H9 (cell line): ENCODE measurements at regions not wholly inside any gene's neighbourhood (a gene's known extent, or its start where the extent isn't known, plus 50 kb on each side); places are given as distances from the start of the nearest gene placed in this dataset.

Source experiments
- DNase-seq: peaks from one replicate; pipeline ENCODE4 v3.0.0-alpha.2; 2017
- H2AFZ ChIP-seq: one replicate; pipeline ENCODE4 v1.6.1; 2013; ENCODE audit warnings: mild to moderate bottlenecking, low read length, control low read depth, moderate library complexity
- H2AK5ac ChIP-seq: 2 replicates; pipeline ENCODE4 v1.6.1; 2013; ENCODE audit warnings: low read length, control low read depth, mixed read lengths; ENCODE audit not compliant: insufficient read length
- H2BK120ac ChIP-seq: one replicate; pipeline ENCODE4 v1.6.1; 2013; ENCODE audit warnings: low read depth, mild to moderate bottlenecking, low read length, control low read depth, inconsistent platforms; ENCODE audit not compliant: poor library complexity, severe bottlenecking
- H2BK12ac ChIP-seq: 2 replicates; pipeline ENCODE4 v1.6.1; 2013; ENCODE audit warnings: low read length, control low read depth, mixed read lengths, low read depth; ENCODE audit not compliant: insufficient read length
- H2BK15ac ChIP-seq: 2 replicates; pipeline ENCODE4 v1.6.1; 2013; ENCODE audit warnings: low read depth, low read length, control low read depth
- H2BK20ac ChIP-seq: one replicate; pipeline ENCODE4 v1.6.1; 2013; ENCODE audit warnings: low read depth, mild to moderate bottlenecking, low read length, control low read depth, inconsistent platforms; ENCODE audit not compliant: poor library complexity, severe bottlenecking
- H2BK5ac ChIP-seq: 2 replicates; pipeline ENCODE4 v1.6.1; 2013; ENCODE audit warnings: low read length, control low read depth, mixed read lengths; ENCODE audit not compliant: insufficient read length
- H3K14ac ChIP-seq: 2 replicates; pipeline ENCODE4 v1.6.1; 2013; ENCODE audit warnings: low read length, control low read depth; ENCODE audit not compliant: insufficient read depth
- H3K18ac ChIP-seq: 2 replicates; pipeline ENCODE4 v1.6.1; 2013; ENCODE audit warnings: low read depth, mild to moderate bottlenecking, mixed read lengths, low read length, control low read depth; ENCODE audit not compliant: insufficient read length
- H3K23ac ChIP-seq: 2 replicates; pipeline ENCODE4 v1.6.1; 2013; ENCODE audit warnings: low read length, control low read depth, mixed read lengths, low read depth; ENCODE audit not compliant: insufficient read length
- H3K23me2 ChIP-seq: 2 replicates; pipeline ENCODE4 v1.6.1; 2013; ENCODE audit warnings: low read depth, mild to moderate bottlenecking, mixed read lengths, low read length, control low read depth; ENCODE audit not compliant: insufficient read length, poor library complexity, severe bottlenecking
- H3K27ac ChIP-seq: 2 replicates; pipeline ENCODE4 v1.5.1; 2013; ENCODE audit warnings: low read length, control low read depth, mixed read lengths, low read depth; ENCODE audit not compliant: insufficient read length
- H3K27me3 ChIP-seq: 2 replicates; pipeline ENCODE4 v1.6.1; 2013; ENCODE audit warnings: low read length, control low read depth, inconsistent platforms; ENCODE audit not compliant: insufficient read depth
- H3K4ac ChIP-seq: 2 replicates; pipeline ENCODE4 v1.6.1; 2013; ENCODE audit warnings: low read depth, mild to moderate bottlenecking, control low read depth, inconsistent platforms, low read length, moderate library complexity
- H3K4me1 ChIP-seq: 2 replicates; pipeline ENCODE4 v1.6.1; 2013; ENCODE audit warnings: low read length, control low read depth, inconsistent platforms; ENCODE audit not compliant: insufficient read depth
- H3K4me2 ChIP-seq: 2 replicates; pipeline ENCODE4 v1.6.1; 2013; ENCODE audit warnings: low read length, control low read depth, mixed read lengths; ENCODE audit not compliant: insufficient read length, insufficient read depth
- H3K56ac ChIP-seq: 2 replicates; pipeline ENCODE4 v1.6.1; 2013; ENCODE audit warnings: low read depth, mild to moderate bottlenecking, mixed read lengths, low read length, control low read depth; ENCODE audit not compliant: insufficient read length
- H3K79me1 ChIP-seq: 2 replicates; pipeline ENCODE4 v1.6.1; 2013; ENCODE audit warnings: low read depth, mild to moderate bottlenecking, moderate library complexity, low read length, control low read depth, inconsistent platforms; ENCODE audit not compliant: insufficient read depth, poor library complexity, severe bottlenecking
- H3K79me2 ChIP-seq: 2 replicates; pipeline ENCODE4 v1.6.1; 2013; ENCODE audit warnings: low read length, control low read depth, inconsistent platforms; ENCODE audit not compliant: insufficient read depth
- H3K9ac ChIP-seq: 2 replicates; pipeline ENCODE4 v1.6.1; 2013; ENCODE audit warnings: low read length, control low read depth, mixed read lengths; ENCODE audit not compliant: insufficient read length; ENCODE audit errors: extremely low read depth
- H3K9me3 ChIP-seq: one replicate; pipeline ENCODE4 v1.6.1; 2013; ENCODE audit warnings: low read depth, low read length, inconsistent platforms; ENCODE audit not compliant: control insufficient read depth
- H3T11ph ChIP-seq: one replicate; pipeline ENCODE4 v1.6.1; 2013; ENCODE audit warnings: mild to moderate bottlenecking, low read length, control low read depth, inconsistent platforms
- H4K20me1 ChIP-seq: one replicate; pipeline ENCODE4 v1.6.1; 2013; ENCODE audit not compliant: control insufficient read depth, insufficient read length, insufficient read depth
- H4K5ac ChIP-seq: 2 replicates; pipeline ENCODE4 v1.6.1; 2013; ENCODE audit warnings: low read depth, mild to moderate bottlenecking, mixed read lengths, low read length, control low read depth; ENCODE audit not compliant: insufficient read length
- H4K8ac ChIP-seq: replicated peaks from 2 replicates; pipeline ENCODE4 v1.6.1; 2013; ENCODE audit warnings: low read length, control low read depth, mixed read lengths, low read depth; ENCODE audit not compliant: insufficient read length
- H4K91ac ChIP-seq: 2 replicates; pipeline ENCODE4 v1.6.1; 2013; ENCODE audit warnings: low read depth, mild to moderate bottlenecking, moderate library complexity, mixed read lengths, low read length, control low read depth; ENCODE audit not compliant: insufficient read length
- H3K27ac Mint-ChIP-seq, 3 experiments: 2 replicates in 2 of 3; 3 replicates in 1 of 3; pipeline ENCODE4 v1.8.0; 2020 to 2021; ENCODE audit warnings: mixed read lengths in 3 of 3, mild to moderate bottlenecking in 1 of 3, moderate library complexity in 1 of 3
- H3K27me3 Mint-ChIP-seq: 2 replicates; pipeline ENCODE4 v1.8.0; 2021; ENCODE audit warnings: low read depth, mild to moderate bottlenecking, moderate library complexity, mixed read lengths
- H3K36me3 Mint-ChIP-seq, 3 experiments: 2 replicates in 2 of 3; 3 replicates in 1 of 3; pipeline ENCODE4 v1.8.0; 2020 to 2021; ENCODE audit warnings: low read depth in 3 of 3, mixed read lengths in 3 of 3; ENCODE audit not compliant: insufficient read depth in 1 of 3
- H3K4me1 Mint-ChIP-seq, 2 experiments: 2 replicates each; pipeline ENCODE4 v1.8.0; 2020; ENCODE audit warnings: mixed read lengths in 2 of 2
- H3K4me3 Mint-ChIP-seq, 2 experiments: 2 replicates in 1 of 2; 3 replicates in 1 of 2; pipeline ENCODE4 v1.8.0; 2020 to 2021; ENCODE audit warnings: mild to moderate bottlenecking in 2 of 2, mixed read lengths in 2 of 2, moderate library complexity in 1 of 2
- H3K9me3 Mint-ChIP-seq, 2 experiments: 2 replicates in 1 of 2; 3 replicates in 1 of 2; pipeline ENCODE4 v1.8.0; 2020; ENCODE audit warnings: mild to moderate bottlenecking in 2 of 2, mixed read lengths in 2 of 2, moderate library complexity in 1 of 2
- CTCF ChIP-seq: fragments of 200-600 bp; sonication (generic); conservative IDR thresholded peaks from 3 replicates; pipeline ENCODE4 v1.8.0; 2021; ENCODE audit warnings: antibody characterized with exemption, mild to moderate bottlenecking
- WGBS: extraction: QIAGEN DNeasy Blood & Tissue Kit; methylation state at CpG from one replicate; pipeline ENCODE4 v1.1.7; 2013; ENCODE audit warnings: missing lambda C conversion rate, low lambda C conversion rate, mixed read lengths; ENCODE audit not compliant: insufficient read length; ENCODE audit errors: extremely low coverage; 5-methylcytosine and 5-hydroxymethylcytosine counted together

GRCh38 chr11:91927448-91927847 lies 297.2 kb upstream of the FAT3 start:
- Histone ChIP-seq H3T11ph (no peak overlapping the region), H3K14ac (no peak overlapping the region), H2BK120ac (no peak overlapping the region), H3K9me3 (no peaks in the 10 kb centered on the region), H4K5ac (no peak overlapping the region), H3K4me2 (no peak overlapping the region), H2AFZ (no peak overlapping the region), H3K27me3 (no peaks in the 10 kb centered on the region), H2BK5ac (no peak overlapping the region), H3K23ac (no peak overlapping the region), H4K91ac (no peak overlapping the region), H3K23me2 (no peaks in the 10 kb centered on the region), H3K18ac (no peak overlapping the region), H2AK5ac (no peak overlapping the region), H3K27ac (no peak overlapping the region), H2BK15ac (no peak overlapping the region), H4K8ac (no peak overlapping the region), H4K20me1 (no peaks in the 10 kb centered on the region), H3K4me1 (no peaks in the 10 kb centered on the region), H3K79me1 (no peaks in the 10 kb centered on the region), H3K79me2 (no peaks in the 10 kb centered on the region), H3K4ac (no peak overlapping the region), H2BK20ac (no peak overlapping the region), H2BK12ac (no peak overlapping the region), H3K56ac (no peak overlapping the region), H3K9ac (no peak overlapping the region)
- H3K4me3 Mint-ChIP-seq, result no peak overlapping the region
- TF ChIP-seq CTCF, result no peak
- no CpG with 5 or more reads among the region's 2 CpGs for WGBS
- H3K27ac Mint-ChIP-seq, result peak overlapping the region in 1 of 3 experiments; percentile 21; a peak in 2 of 7 replicates
- no peak for DNase-seq
- H3K36me3 Mint-ChIP-seq, result no peaks in the 10 kb centered on the region
- H3K4me1 Mint-ChIP-seq, result peaks cover 0 to 2% of the 10 kb centered on the region in 2 experiments; a peak in 1 of 4 replicates
- H3K27me3 Mint-ChIP-seq, result peaks cover 2% of the 10 kb centered on the region; the same call in 1 of the 2 replicates
- H3K9me3 Mint-ChIP-seq, result no peaks in the 10 kb centered on the region
